IPS DF 4.7 (cell line): ENCODE measurements at regions not wholly inside any gene's neighbourhood (a gene's known extent, or its start where the extent isn't known, plus 50 kb on each side); places are given as distances from the start of the nearest gene placed in this dataset.

Experiments
- DNase-seq: peaks from one replicate; pipeline ENCODE4 v3.0.0-alpha.2; 2013; ENCODE audit warnings: low spot score; ENCODE audit errors: extremely low read depth

- DNase-seq = no peak
Observed at GRCh38 chr3:46146548-46146947, 61.6 kb downstream of the CCR1 start.

- DNase-seq = no peak
Observed at GRCh38 chr3:46146021-46146420, 62.1 kb downstream of the CCR1 start.

- DNase-seq = no peak
Observed at GRCh38 chr3:46145147-46145546, 63.0 kb downstream of the CCR1 start.

- no peak for DNase-seq
Observed at GRCh38 chr3:46143951-46144473, 64.1 kb downstream of the CCR1 start.

GRCh38 chr3:46141813-46142212, 66.3 kb downstream of the CCR1 start:
- no peak for DNase-seq

GRCh38 chr3:46138581-46138980, 69.5 kb downstream of the CCR1 start:
- DNase-seq = no peak

GRCh38 chr3:46135475-46135874, 72.6 kb downstream of the CCR1 start:
- DNase-seq = no peak

- no peak for DNase-seq
Observed at GRCh38 chr3:46133285-46133684, 74.8 kb downstream of the CCR1 start.

- DNase-seq = no peak
Observed at GRCh38 chr3:46132565-46132964, 75.5 kb downstream of the CCR1 start.

GRCh38 chr3:46131884-46132450, 76.1 kb downstream of the CCR1 start:
- DNase-seq = no peak

- DNase-seq = no peak
Observed at GRCh38 chr3:46130631-46131310, 77.3 kb downstream of the CCR1 start.

- no peak for DNase-seq
Observed at GRCh38 chr3:46129588-46130272, 78.4 kb downstream of the CCR1 start.

- no peak for DNase-seq
Observed at GRCh38 chr3:46127503-46127902, 80.6 kb downstream of the CCR1 start.

GRCh38 chr3:46124216-46125177, 83.6 kb downstream of the CCR1 start:
- no peak for DNase-seq

GRCh38 chr3:46123646-46124045, 84.5 kb downstream of the CCR1 start:
- DNase-seq = no peak

- no peak for DNase-seq
Observed at GRCh38 chr3:46122091-46122490, 86.0 kb downstream of the CCR1 start.

GRCh38 chr3:46120983-46121382, 87.1 kb downstream of the CCR1 start:
- DNase-seq = no peak

- DNase-seq = no peak
Observed at GRCh38 chr3:46119709-46120498, 88.2 kb downstream of the CCR1 start.

- DNase-seq = no peak
Observed at GRCh38 chr3:46119253-46119652, 88.9 kb downstream of the CCR1 start.

- DNase-seq = no peak
Observed at GRCh38 chr3:46116996-46117395, 89.7 kb upstream of the XCR1 start.
